Activated CD8-positive, alpha-beta memory T cell treated with anti-CD3 and anti-CD28 coated beads, Interleukin-2, amount 10 ng/mL, durations not matched to agents 7 days and 5 days (primary cell): ENCODE measurements at regions not wholly inside any gene's neighbourhood (a gene's known extent, or its start where the extent isn't known, plus 50 kb on each side); places are given as distances from the start of the nearest gene placed in this dataset.

ENCODE experiments used
- ATAC-seq: fragments of 150-1000 bp; cut with Tn5 transposase; one replicate; pipeline ENCODE4 v1.10.0; 2021; ENCODE audit warnings: moderate library complexity
- CTCF ChIA-PET: fragments of 350-600 bp; sonication (Branson Sonifier 250); formaldehyde crosslinking; loops from one replicate; lab custom pipeline; 2021; ENCODE audit warnings: antibody characterized with exemption; lab: Charles Lee
- DNase-seq: peaks from one replicate; pipeline ENCODE4 v3.0.0-alpha.2; 2020
- H3K27ac Mint-ChIP-seq: one replicate; pipeline ENCODE4 v1.8.0; 2021; ENCODE audit warnings: mild to moderate bottlenecking, mixed read lengths
- H3K27me3 Mint-ChIP-seq: one replicate; pipeline ENCODE4 v1.8.0; 2021; ENCODE audit warnings: mixed read lengths
- H3K36me3 Mint-ChIP-seq: one replicate; pipeline ENCODE4 v1.8.0; 2021; ENCODE audit warnings: mild to moderate bottlenecking, mixed read lengths
- H3K4me1 Mint-ChIP-seq: one replicate; pipeline ENCODE4 v1.8.0; 2021; ENCODE audit warnings: mixed read lengths
- H3K4me3 Mint-ChIP-seq: one replicate; pipeline ENCODE4 v1.8.0; 2021; ENCODE audit warnings: mild to moderate bottlenecking, moderate library complexity, mixed read lengths
- H3K9me3 Mint-ChIP-seq: one replicate; pipeline ENCODE4 v1.8.0; 2022; ENCODE audit warnings: low read depth, mixed read lengths

- DNase-seq (peak; percentile 51), ATAC-seq (peak; percentile 83)
- Mint-ChIP-seq H3K36me3 (no peaks in the 10 kb centered on the region), H3K4me3 (peak overlapping the region; percentile 26), H3K4me1 (peaks cover 6% of the 10 kb centered on the region), H3K27me3 (peaks cover 43% of the 10 kb centered on the region), H3K9me3 (no peaks in the 10 kb centered on the region), H3K27ac (no peak overlapping the region)
- CTCF ChIA-PET, result interaction anchor here (0.9 to 1.9 kb wide), 5 partner anchors 13 to 423 kb away, joined by 3 to 7 read pairs (median 4); no protein-coding TSS in a partner anchor
Observed at GRCh38 chr20:4592316-4593148, 93.7 kb upstream of the PRNP start.

GRCh38 chr20:4591975-4592315 lies 94.3 kb upstream of the PRNP start:
- peaks cover 40% of the 10 kb centered on the region for H3K27me3 Mint-ChIP-seq
- H3K4me1 Mint-ChIP-seq, result peaks cover 6% of the 10 kb centered on the region
- no peak overlapping the region for H3K27ac Mint-ChIP-seq
- H3K9me3 Mint-ChIP-seq, result no peaks in the 10 kb centered on the region
- no peak overlapping the region for H3K4me3 Mint-ChIP-seq
- ATAC-seq, result no peak
- CTCF ChIA-PET, result interaction anchor here (0.9 to 1.9 kb wide), 6 partner anchors 13 to 481 kb away, joined by 3 to 7 read pairs (median 4); no protein-coding TSS in a partner anchor
- no peaks in the 10 kb centered on the region for H3K36me3 Mint-ChIP-seq
- DNase-seq, result no peak

- CTCF ChIA-PET, result no interaction called here
- H3K4me3 Mint-ChIP-seq, result no peak overlapping the region
- DNase-seq, result no peak
Observed at GRCh38 chr20:4585758-4586157, 100.5 kb upstream of the PRNP start.

GRCh38 chr20:4585104-4585753 lies 101.0 kb upstream of the PRNP start:
- no peaks in the 10 kb centered on the region for H3K4me1 Mint-ChIP-seq
- DNase-seq (no peak), ATAC-seq (no peak)
- no peak overlapping the region for H3K27ac Mint-ChIP-seq
- CTCF ChIA-PET, result no interaction called here
- no peaks in the 10 kb centered on the region for H3K9me3 Mint-ChIP-seq
- H3K36me3 Mint-ChIP-seq, result no peaks in the 10 kb centered on the region
- peaks cover 28% of the 10 kb centered on the region for H3K27me3 Mint-ChIP-seq
- no peak overlapping the region for H3K4me3 Mint-ChIP-seq

More at GRCh38 chr20:4585758-4586157, 100.5 kb upstream of the PRNP start:
- H3K27ac Mint-ChIP-seq, result no peak overlapping the region
- no peaks in the 10 kb centered on the region for H3K4me1 Mint-ChIP-seq
- ATAC-seq, result no peak
- no peaks in the 10 kb centered on the region for H3K36me3 Mint-ChIP-seq
- peaks cover 29% of the 10 kb centered on the region for H3K27me3 Mint-ChIP-seq
- H3K9me3 Mint-ChIP-seq, result no peaks in the 10 kb centered on the region

GRCh38 chr20:4584510-4584909 lies 101.7 kb upstream of the PRNP start:
- Mint-ChIP-seq H3K4me1 (no peaks in the 10 kb centered on the region), H3K4me3 (no peak overlapping the region), H3K36me3 (no peaks in the 10 kb centered on the region), H3K9me3 (no peaks in the 10 kb centered on the region), H3K27ac (no peak overlapping the region), H3K27me3 (peaks cover 32% of the 10 kb centered on the region)
- no peak for DNase-seq
- ATAC-seq, result no peak
- CTCF ChIA-PET, result no interaction called here

- Mint-ChIP-seq H3K9me3 (no peaks in the 10 kb centered on the region), H3K4me1 (no peaks in the 10 kb centered on the region), H3K36me3 (no peaks in the 10 kb centered on the region), H3K27ac (no peak overlapping the region), H3K27me3 (peaks cover 52% of the 10 kb centered on the region), H3K4me3 (no peak overlapping the region)
- DNase-seq (no peak), ATAC-seq (no peak)
- CTCF ChIA-PET, result interaction anchor here (1.0 kb wide), 1 partner anchor 13 kb away, joined by 3 read pairs; no protein-coding TSS in a partner anchor
Observed at GRCh38 chr20:4581838-4582237, 104.4 kb upstream of the PRNP start.

- Mint-ChIP-seq H3K9me3 (no peaks in the 10 kb centered on the region), H3K27me3 (peaks cover 58% of the 10 kb centered on the region), H3K27ac (no peak overlapping the region), H3K36me3 (no peaks in the 10 kb centered on the region), H3K4me3 (no peak overlapping the region), H3K4me1 (peaks cover 4% of the 10 kb centered on the region)
- no peak for DNase-seq
- CTCF ChIA-PET, result interaction anchor here (0.5 kb wide), 1 partner anchor 379 kb away, joined by 4 read pairs; no protein-coding TSS in a partner anchor
- no peak for ATAC-seq
Observed at GRCh38 chr20:4578375-4578774, 107.9 kb upstream of the PRNP start.

GRCh38 chr20:4574356-4574690 lies 111.9 kb upstream of the PRNP start:
- no peaks in the 10 kb centered on the region for H3K36me3 Mint-ChIP-seq
- no peak overlapping the region for H3K27ac Mint-ChIP-seq
- DNase-seq, result no peak
- peaks cover 4% of the 10 kb centered on the region for H3K4me1 Mint-ChIP-seq
- peaks cover 43% of the 10 kb centered on the region for H3K27me3 Mint-ChIP-seq
- H3K4me3 Mint-ChIP-seq, result no peak overlapping the region
- no peaks in the 10 kb centered on the region for H3K9me3 Mint-ChIP-seq
- no peak for ATAC-seq
- CTCF ChIA-PET, result no interaction called here

GRCh38 chr20:4573564-4574355 lies 112.5 kb upstream of the PRNP start:
- no peak overlapping the region for H3K27ac Mint-ChIP-seq
- no peak overlapping the region for H3K4me3 Mint-ChIP-seq
- CTCF ChIA-PET, result no interaction called here
- peaks cover 40% of the 10 kb centered on the region for H3K27me3 Mint-ChIP-seq
- no peak for DNase-seq
- H3K9me3 Mint-ChIP-seq, result no peaks in the 10 kb centered on the region
- no peaks in the 10 kb centered on the region for H3K36me3 Mint-ChIP-seq
- H3K4me1 Mint-ChIP-seq, result peaks cover 4% of the 10 kb centered on the region
- no peak for ATAC-seq

- DNase-seq (no peak), ATAC-seq (no peak)
- no peaks in the 10 kb centered on the region for H3K36me3 Mint-ChIP-seq
- CTCF ChIA-PET, result interaction anchor here (1.3 kb wide), 1 partner anchor 169 kb away, joined by 3 read pairs; no protein-coding TSS in a partner anchor
- H3K27ac Mint-ChIP-seq, result no peak overlapping the region
- H3K9me3 Mint-ChIP-seq, result no peaks in the 10 kb centered on the region
- H3K4me1 Mint-ChIP-seq, result peaks cover 4% of the 10 kb centered on the region
- H3K4me3 Mint-ChIP-seq, result no peak overlapping the region
- peaks cover 22% of the 10 kb centered on the region for H3K27me3 Mint-ChIP-seq
Observed at GRCh38 chr20:4571759-4572531, 114.3 kb upstream of the PRNP start.

- no peak for DNase-seq
- CTCF ChIA-PET, result no interaction called here
- ATAC-seq, result no peak
- no peaks in the 10 kb centered on the region for H3K9me3 Mint-ChIP-seq
- no peak overlapping the region for H3K27ac Mint-ChIP-seq
- peaks cover 12% of the 10 kb centered on the region for H3K27me3 Mint-ChIP-seq
- peaks cover 4% of the 10 kb centered on the region for H3K4me1 Mint-ChIP-seq
- H3K36me3 Mint-ChIP-seq, result no peaks in the 10 kb centered on the region
- no peak overlapping the region for H3K4me3 Mint-ChIP-seq
Observed at GRCh38 chr20:4569865-4570264, 116.4 kb upstream of the PRNP start.

GRCh38 chr20:4569092-4569491 lies 117.2 kb upstream of the PRNP start:
- CTCF ChIA-PET, result interaction anchor here (0.6 to 1.2 kb wide), 2 partner anchors 12 to 316 kb away, joined by 3 read pairs; no protein-coding TSS in a partner anchor
- H3K9me3 Mint-ChIP-seq, result no peaks in the 10 kb centered on the region
- H3K4me3 Mint-ChIP-seq, result no peak overlapping the region
- DNase-seq, result no peak
- H3K36me3 Mint-ChIP-seq, result no peaks in the 10 kb centered on the region
- H3K27me3 Mint-ChIP-seq, result peaks cover 17% of the 10 kb centered on the region
- H3K27ac Mint-ChIP-seq, result no peak overlapping the region
- no peak for ATAC-seq
- peaks cover 2% of the 10 kb centered on the region for H3K4me1 Mint-ChIP-seq
